ENCODE measurements at regions not wholly inside any gene's neighbourhood (a gene's known extent, or its start where the extent isn't known, plus 50 kb on each side); places are given as distances from the start of the nearest gene placed in this dataset.

GRCh38 chr5:3281366-3281765, 314.3 kb upstream of the IRX1 start:
- H3K4me1 ChIP-seq (ENCODE audit: insufficient read depth, low read length, poor library complexity, severe bottlenecking): no peaks in the 10 kb centered on the region
- H3K9me3 ChIP-seq (ENCODE audit: insufficient read depth, low read depth, low read length): peaks cover 11% of the 10 kb centered on the region; the same call in 1 of the 2 replicates
- no peaks in the 10 kb centered on the region for H3F3A ChIP-seq (ENCODE audit: low read depth)
- H3K9ac ChIP-seq (ENCODE audit: low read depth, low read length, poor library complexity, severe bottlenecking): no peak overlapping the region
- TF ChIP-seq EZH2phosphoT487 (IDR thresholded peaks at IDR 0.05; ENCODE audit: borderline replicate concordance) (no peak), CTCF (conservative IDR thresholded peaks at IDR 0.05; ENCODE audit: low read length) (no peak)
- no peaks in the 10 kb centered on the region for H3K79me2 ChIP-seq (ENCODE audit: insufficient read depth, low read length)
- no peak overlapping the region for H3K4me2 ChIP-seq (ENCODE audit: low read depth, low read length, poor library complexity, severe bottlenecking)
- no peak overlapping the region for H2AFZ ChIP-seq (ENCODE audit: low read length)
- no peaks in the 10 kb centered on the region for H3K27me3 ChIP-seq (ENCODE audit: insufficient read depth, low read length, poor library complexity, severe bottlenecking)
- no peaks in the 10 kb centered on the region for H4K20me1 ChIP-seq (ENCODE audit: insufficient read depth, low read length, poor library complexity, severe bottlenecking)
- H3K4me3 ChIP-seq (ENCODE audit: low read length, poor library complexity, severe bottlenecking): no peak overlapping the region
- H3K9me2 ChIP-seq (replicated peaks; ENCODE audit: low read depth, low read length): no peaks in the 10 kb centered on the region
- H3K36me3 ChIP-seq (ENCODE audit: insufficient read depth, low read length): no peaks in the 10 kb centered on the region

DNA sequence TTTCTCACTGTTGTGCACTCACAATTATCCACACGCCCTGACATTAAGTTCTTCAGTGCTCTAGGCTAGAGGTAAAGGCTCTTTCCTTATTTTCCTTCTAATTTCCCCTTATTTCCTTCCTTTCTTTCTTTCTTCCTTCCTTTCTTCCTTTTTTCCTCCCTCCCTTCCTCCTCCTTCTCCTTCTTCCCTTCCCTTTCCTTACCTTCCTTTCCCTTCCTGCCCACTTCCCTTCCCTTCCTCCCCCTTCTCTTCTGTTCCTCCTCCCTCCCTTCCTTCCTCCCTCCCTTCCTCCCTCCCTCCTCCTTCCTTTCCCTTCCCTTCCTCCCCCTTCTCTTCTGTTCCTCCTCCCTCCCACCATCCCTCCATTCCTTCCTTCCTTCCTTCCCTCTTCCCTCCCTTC, 317.0 kb upstream of the IRX1 start:
- H3K79me2 ChIP-seq (ENCODE audit: insufficient read depth, low read length): no peaks in the 10 kb centered on the region
- no peak overlapping the region for H3K4me2 ChIP-seq (ENCODE audit: low read depth, low read length, poor library complexity, severe bottlenecking)
- no peaks in the 10 kb centered on the region for H4K20me1 ChIP-seq (ENCODE audit: insufficient read depth, low read length, poor library complexity, severe bottlenecking)
- H3K36me3 ChIP-seq (ENCODE audit: insufficient read depth, low read length): no peaks in the 10 kb centered on the region
- no peak overlapping the region for H3K9ac ChIP-seq (ENCODE audit: low read depth, low read length, poor library complexity, severe bottlenecking)
- peaks cover 32% of the 10 kb centered on the region; the same call in 1 of the 2 replicates for H3K9me3 ChIP-seq (ENCODE audit: insufficient read depth, low read depth, low read length)
- no peaks in the 10 kb centered on the region for H3K4me1 ChIP-seq (ENCODE audit: insufficient read depth, low read length, poor library complexity, severe bottlenecking)
- H3F3A ChIP-seq (ENCODE audit: low read depth): no peaks in the 10 kb centered on the region
- TF ChIP-seq CTCF (conservative IDR thresholded peaks at IDR 0.05; ENCODE audit: low read length) (no peak), EZH2phosphoT487 (IDR thresholded peaks at IDR 0.05; ENCODE audit: borderline replicate concordance) (no peak)
- no peak overlapping the region for H3K4me3 ChIP-seq (ENCODE audit: low read length, poor library complexity, severe bottlenecking)
- H3K9me2 ChIP-seq (replicated peaks; ENCODE audit: low read depth, low read length): no peaks in the 10 kb centered on the region
- H2AFZ ChIP-seq (ENCODE audit: low read length): no peak overlapping the region
- H3K27me3 ChIP-seq (ENCODE audit: insufficient read depth, low read length, poor library complexity, severe bottlenecking): no peaks in the 10 kb centered on the region

DNA sequence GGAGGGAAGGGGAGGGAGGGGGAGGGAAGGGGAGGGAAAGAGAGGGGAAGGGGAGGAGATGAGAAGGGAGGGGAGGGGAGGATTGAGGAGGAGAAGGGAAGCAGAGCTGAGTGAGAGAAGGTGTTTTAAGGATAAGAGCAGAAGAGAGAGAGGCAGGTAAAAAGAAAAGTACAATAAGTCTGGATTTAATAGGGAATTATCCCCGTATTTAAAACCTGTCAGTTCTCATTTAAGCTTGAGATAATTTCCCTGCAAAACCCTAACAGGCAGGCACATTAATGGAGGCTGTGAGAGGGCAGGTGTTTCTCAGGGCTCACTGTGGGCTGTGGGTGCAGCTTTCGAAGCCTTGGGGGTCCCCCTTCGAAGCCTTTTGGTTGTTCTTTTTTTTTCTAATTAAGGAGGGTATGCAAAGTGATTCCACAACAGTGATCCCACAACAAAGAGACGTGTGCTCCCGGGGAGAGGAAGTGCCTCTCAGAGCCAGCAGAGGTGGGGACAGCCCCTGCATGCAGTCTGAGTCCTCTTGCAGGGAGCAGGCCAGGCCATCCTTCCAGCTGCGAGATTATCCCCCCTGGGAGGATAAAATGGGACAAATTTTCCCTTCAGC, 317.9 kb upstream of the IRX1 start:
- Histone ChIP-seq H3K4me1 (ENCODE audit: insufficient read depth, low read length, poor library complexity, severe bottlenecking) (no peaks in the 10 kb centered on the region), H3K9me3 (ENCODE audit: insufficient read depth, low read depth, low read length) (peaks cover 33% of the 10 kb centered on the region; the same call in 1 of the 2 replicates), H3K4me3 (ENCODE audit: low read length, poor library complexity, severe bottlenecking) (no peak overlapping the region), H3K79me2 (ENCODE audit: insufficient read depth, low read length) (no peaks in the 10 kb centered on the region), H3K27me3 (ENCODE audit: insufficient read depth, low read length, poor library complexity, severe bottlenecking) (no peaks in the 10 kb centered on the region), H3F3A (ENCODE audit: low read depth) (no peaks in the 10 kb centered on the region), H3K9me2 (replicated peaks; ENCODE audit: low read depth, low read length) (no peaks in the 10 kb centered on the region), H3K9ac (ENCODE audit: low read depth, low read length, poor library complexity, severe bottlenecking) (no peak overlapping the region), H4K20me1 (ENCODE audit: insufficient read depth, low read length, poor library complexity, severe bottlenecking) (no peaks in the 10 kb centered on the region), H3K4me2 (ENCODE audit: low read depth, low read length, poor library complexity, severe bottlenecking) (no peak overlapping the region), H3K36me3 (ENCODE audit: insufficient read depth, low read length) (no peaks in the 10 kb centered on the region), H2AFZ (ENCODE audit: low read length) (no peak overlapping the region)
- no peak for TF ChIP-seq CTCF (conservative IDR thresholded peaks at IDR 0.05; ENCODE audit: low read length)
- no peak for TF ChIP-seq EZH2phosphoT487 (IDR thresholded peaks at IDR 0.05; ENCODE audit: borderline replicate concordance)

All from Loucy (cell line).